IPS-18c (cell line): ENCODE measurements at regions not wholly inside any gene's neighbourhood (a gene's known extent, or its start where the extent isn't known, plus 50 kb on each side); places are given as distances from the start of the nearest gene placed in this dataset.
A peak's percentile ranks its signal among the peaks of the same experiment; 100 is the strongest.
"Not testable (repeated sequence)": the region's sequence is repeated elsewhere in the genome, so short reads cannot be mapped to it uniquely, and the experiment has no call there.

ENCODE experiments used
- H3K4me3 ChIP-seq: 2 replicates; pipeline ENCODE4 v1.7.0; 2013; ENCODE audit warnings: low read depth, mild to moderate bottlenecking, low read length, moderate library complexity; ENCODE audit not compliant: insufficient read depth
- H3K9me3 ChIP-seq: one replicate; pipeline ENCODE4 v1.6.1; 2013; ENCODE audit warnings: mild to moderate bottlenecking, low read length, moderate library complexity; ENCODE audit not compliant: control insufficient read depth, insufficient read depth

DNA sequence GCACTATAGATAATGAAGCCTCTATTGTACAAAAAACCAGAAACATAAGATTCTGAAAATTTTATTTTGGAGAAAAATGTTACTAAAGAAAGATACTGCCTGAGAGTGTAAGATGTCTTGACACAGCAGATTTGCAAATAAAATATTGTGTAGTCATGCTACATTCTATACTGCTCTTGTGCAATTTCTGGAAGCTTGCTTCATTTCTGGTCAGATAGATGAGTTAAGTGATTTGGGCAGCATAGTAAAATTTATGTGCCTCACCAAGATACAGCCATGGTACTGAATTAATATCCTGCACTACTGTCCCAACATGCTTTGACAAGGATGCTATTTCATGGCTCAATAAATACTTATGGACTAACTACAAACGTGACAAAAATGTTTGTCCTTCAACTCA is 55.1 kb upstream of the STARD13 start:
- Histone ChIP-seq H3K4me3 (no peak overlapping the region), H3K9me3 (no peaks in the 10 kb centered on the region)

DNA sequence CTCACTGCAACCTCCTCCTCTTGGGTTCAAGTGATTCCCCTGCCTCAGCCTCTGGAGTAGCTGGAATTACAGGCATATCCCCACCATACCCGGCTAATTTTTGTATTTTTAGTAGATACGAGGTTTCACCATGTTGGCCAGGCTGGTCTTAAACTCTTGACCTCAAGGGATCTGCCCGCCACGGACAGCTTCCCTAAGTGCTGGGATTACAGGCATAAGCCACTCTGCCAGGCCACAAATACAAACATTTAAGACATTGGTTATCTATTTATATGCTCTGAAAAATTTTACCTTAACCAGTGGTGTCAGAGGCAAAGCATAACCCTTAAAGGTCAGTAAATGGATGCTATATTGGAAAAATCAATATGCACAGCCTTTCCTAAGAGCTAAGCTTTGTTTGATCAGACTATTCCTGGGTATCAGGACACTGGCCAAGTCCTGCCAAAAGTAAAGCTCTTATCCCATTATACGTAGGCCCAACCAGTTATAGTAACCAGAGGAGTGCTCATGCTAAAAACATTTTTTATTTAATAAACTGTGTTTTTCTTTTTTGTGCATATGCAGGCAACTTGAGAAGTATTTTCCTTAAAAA is 56.4 kb upstream of the STARD13 start:
- Histone ChIP-seq H3K9me3 (no peaks in the 10 kb centered on the region), H3K4me3 (no peak overlapping the region)

- Histone ChIP-seq H3K4me3 (no peak overlapping the region), H3K9me3 (peaks cover 3% of the 10 kb centered on the region)
Observed at GRCh38 chr13:33345842-33346241, 60.3 kb upstream of the STARD13 start.

- Histone ChIP-seq H3K9me3 (peaks cover 3% of the 10 kb centered on the region), H3K4me3 (no peak overlapping the region)
Observed at GRCh38 chr13:33347861-33348260, 62.3 kb upstream of the STARD13 start.

GRCh38 chr13:33348366-33348765 is 62.8 kb upstream of the STARD13 start:
- Histone ChIP-seq H3K9me3 (peaks cover 3% of the 10 kb centered on the region), H3K4me3 (no peak overlapping the region)

- Histone ChIP-seq H3K9me3 (peaks cover 3% of the 10 kb centered on the region), H3K4me3 (peak overlapping the region; percentile 55; the same call in 1 of the 2 replicates)
Observed at GRCh38 chr13:33349288-33349985, 63.9 kb upstream of the STARD13 start.

GRCh38 chr13:33349986-33350826 is 64.7 kb upstream of the STARD13 start:
- Histone ChIP-seq H3K9me3 (peaks cover 3% of the 10 kb centered on the region), H3K4me3 (peak overlapping the region; percentile 55)

GRCh38 chr13:33351319-33351718 is 65.8 kb upstream of the STARD13 start:
- H3K9me3 ChIP-seq = peaks cover 3% of the 10 kb centered on the region
- H3K4me3 ChIP-seq = no peak overlapping the region

DNA sequence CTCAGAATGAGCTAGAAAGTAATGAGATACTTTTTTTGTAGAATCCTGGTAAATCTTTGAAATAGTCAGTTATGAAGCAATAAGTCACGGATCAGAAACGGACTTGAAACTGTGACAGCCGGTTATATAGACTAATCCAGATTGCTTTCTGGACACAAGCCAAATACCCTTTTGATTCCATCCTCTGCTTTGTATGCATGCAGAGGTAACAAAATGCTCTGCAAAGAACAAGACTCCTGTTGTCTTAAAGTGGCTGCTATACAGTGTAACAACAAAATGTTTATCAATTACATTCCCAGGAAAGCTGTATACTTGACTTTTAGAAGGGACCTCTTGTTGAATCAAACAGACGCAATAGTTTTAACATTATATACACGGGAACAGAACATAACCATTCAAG is 66.5 kb upstream of the STARD13 start:
- Histone ChIP-seq H3K9me3 (peaks cover 3% of the 10 kb centered on the region), H3K4me3 (no peak overlapping the region)

GRCh38 chr13:33352526-33352925 is 67.0 kb upstream of the STARD13 start:
- Histone ChIP-seq H3K4me3 (no peak overlapping the region), H3K9me3 (peaks cover 3% of the 10 kb centered on the region)

GRCh38 chr13:33353210-33353609 is 67.7 kb upstream of the STARD13 start:
- H3K4me3 ChIP-seq = no peak overlapping the region
- H3K9me3 ChIP-seq = peaks cover 3% of the 10 kb centered on the region

GRCh38 chr13:33353646-33354045 is 68.1 kb upstream of the STARD13 start:
- no peak overlapping the region for H3K4me3 ChIP-seq
- H3K9me3 ChIP-seq = peaks cover 3% of the 10 kb centered on the region

DNA sequence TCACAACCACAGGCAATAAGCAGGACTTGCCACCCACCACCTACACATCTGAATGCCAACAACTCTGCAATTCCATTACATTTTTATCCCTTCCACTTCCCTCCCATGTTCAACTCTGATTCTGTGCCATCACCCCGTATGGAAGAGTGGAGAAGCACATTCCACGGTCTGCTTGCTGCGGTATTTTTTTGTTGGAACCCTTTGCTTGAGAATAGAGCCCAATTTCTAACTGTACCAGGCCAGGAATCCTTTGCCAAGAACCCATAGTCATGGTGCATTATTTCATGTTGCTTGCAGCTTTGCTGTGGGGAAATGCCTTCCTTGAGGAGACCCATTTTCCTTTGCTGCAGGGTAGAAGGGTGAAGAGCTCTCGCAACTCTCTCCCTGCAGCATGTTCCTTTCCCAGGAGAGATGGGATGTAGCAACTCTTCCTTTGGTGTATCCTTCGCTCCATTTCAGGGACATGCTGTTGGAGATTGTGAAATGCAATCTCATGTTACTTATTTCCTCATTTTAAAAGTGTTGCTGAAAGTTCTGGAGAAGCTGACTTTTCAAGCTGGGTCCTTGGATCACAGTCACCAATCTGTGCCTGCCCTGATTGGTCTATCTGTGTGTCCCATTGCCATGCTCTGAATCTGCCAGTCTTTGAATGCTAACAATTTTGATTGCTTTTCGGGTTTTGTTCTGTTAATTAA is 69.8 kb upstream of the STARD13 start:
- Histone ChIP-seq H3K4me3 (no peak overlapping the region), H3K9me3 (no peaks in the 10 kb centered on the region)

DNA sequence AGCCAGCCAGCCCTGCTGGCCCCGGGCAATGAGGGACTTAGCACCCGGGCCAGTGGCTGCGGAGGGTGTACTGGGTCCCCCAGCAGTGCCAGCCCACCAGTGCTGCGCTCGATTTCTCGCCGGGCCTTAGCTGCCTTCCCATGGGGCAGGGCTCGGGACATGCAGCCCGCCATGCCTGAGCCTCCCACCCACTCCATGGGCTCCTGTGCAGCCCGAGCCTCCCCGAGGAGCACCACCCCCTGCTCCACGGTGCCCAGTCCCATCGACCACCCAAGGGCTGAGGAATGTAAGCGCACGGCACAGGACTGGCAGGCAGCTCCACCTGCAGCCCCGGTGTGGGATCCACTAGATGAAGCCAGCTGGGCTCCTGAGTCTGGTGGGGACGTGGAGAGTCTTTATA is 72.5 kb upstream of the STARD13 start:
- not testable (repeated sequence) for H3K9me3 ChIP-seq, H3K4me3 ChIP-seq

- H3K4me3 ChIP-seq = no peak overlapping the region
Observed at GRCh38 chr13:33362986-33363727, 77.6 kb upstream of the STARD13 start.

GRCh38 chr13:33364192-33364591 is 78.6 kb upstream of the STARD13 start:
- H3K9me3 ChIP-seq = peaks cover 2% of the 10 kb centered on the region

More at GRCh38 chr13:33362986-33363727, 77.6 kb upstream of the STARD13 start:
- H3K9me3 ChIP-seq = peaks cover 2% of the 10 kb centered on the region

More at GRCh38 chr13:33364192-33364591, 78.6 kb upstream of the STARD13 start:
- H3K4me3 ChIP-seq = no peak overlapping the region
